IPS-11a (cell line): ENCODE measurements at regions not wholly inside any gene's neighbourhood (a gene's known extent, or its start where the extent isn't known, plus 50 kb on each side); places are given as distances from the start of the nearest gene placed in this dataset.

Experiments
- H3K4me3 ChIP-seq: one replicate; pipeline ENCODE4 v1.5.1; 2013; ENCODE audit warnings: low read depth, low read length, control low read depth

DNA sequence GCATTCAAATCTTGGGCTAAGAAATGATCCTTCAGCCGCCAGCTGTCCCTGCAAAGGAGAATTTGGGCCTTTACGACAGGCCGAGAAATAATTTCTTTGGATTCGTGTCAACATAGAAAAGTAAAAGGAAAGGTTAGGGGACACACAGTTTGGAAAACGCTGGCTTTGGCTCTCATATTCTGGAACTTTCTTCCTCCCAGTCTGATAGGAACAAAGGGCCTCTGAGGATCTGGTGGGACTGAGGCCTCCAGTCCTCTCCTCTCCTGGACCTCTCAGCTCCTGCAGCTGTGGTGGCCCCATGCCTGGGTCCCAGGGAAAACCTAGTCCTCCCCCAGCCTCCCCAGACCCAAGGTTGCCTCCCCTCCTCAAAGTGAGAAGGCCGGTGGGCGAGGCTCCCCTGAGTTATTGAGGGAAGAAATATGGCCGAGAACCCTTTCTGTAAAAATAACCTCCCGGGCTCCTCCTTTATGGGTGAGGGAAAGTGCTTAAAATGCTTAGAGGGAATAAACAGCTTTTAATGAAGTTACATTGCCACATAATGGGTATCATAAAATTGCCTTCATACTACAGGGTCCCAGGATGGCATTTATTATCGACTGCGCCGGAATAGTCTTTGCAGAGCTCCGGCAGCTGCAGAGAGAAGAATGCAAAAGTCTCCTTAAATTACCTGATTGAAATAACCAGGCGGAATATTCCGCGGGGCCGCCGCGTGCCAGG is 188.3 kb downstream of the PHETA1 start:
- H3K4me3 ChIP-seq, result no peak overlapping the region

- H3K4me3 ChIP-seq, result no peak overlapping the region
Observed at GRCh38 chr12:111178181-111179081, 190.5 kb downstream of the PHETA1 start.

- no peak overlapping the region for H3K4me3 ChIP-seq
Observed at GRCh38 chr12:111175396-111176094, 193.3 kb downstream of the PHETA1 start.

DNA sequence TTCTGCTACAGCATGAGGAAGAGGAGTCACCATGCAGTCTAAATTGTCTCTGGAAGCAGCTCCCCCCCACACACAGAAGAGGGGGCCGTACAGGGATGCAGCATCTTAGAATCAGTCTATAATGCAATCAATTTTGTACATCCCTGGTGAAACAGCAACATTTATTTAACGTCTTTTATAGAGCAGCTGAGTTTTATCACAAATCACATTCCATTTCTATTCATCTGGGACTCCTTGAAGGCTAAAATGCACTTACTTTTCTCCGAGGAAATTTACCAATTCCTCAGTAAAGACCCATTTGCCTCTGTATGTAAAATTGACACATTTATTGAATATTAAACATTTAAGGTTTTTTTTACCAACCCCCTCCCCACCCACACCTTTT is 193.9 kb downstream of the PHETA1 start:
- H3K4me3 ChIP-seq, result no peak overlapping the region

- H3K4me3 ChIP-seq, result no peak overlapping the region
Observed at GRCh38 chr12:111174251-111174960, 194.5 kb downstream of the PHETA1 start.

- H3K4me3 ChIP-seq, result no peak overlapping the region
Observed at GRCh38 chr12:111173836-111174235, 195.1 kb downstream of the PHETA1 start.

- H3K4me3 ChIP-seq, result no peak overlapping the region
Observed at GRCh38 chr12:111173391-111173790, 195.5 kb downstream of the PHETA1 start.

DNA sequence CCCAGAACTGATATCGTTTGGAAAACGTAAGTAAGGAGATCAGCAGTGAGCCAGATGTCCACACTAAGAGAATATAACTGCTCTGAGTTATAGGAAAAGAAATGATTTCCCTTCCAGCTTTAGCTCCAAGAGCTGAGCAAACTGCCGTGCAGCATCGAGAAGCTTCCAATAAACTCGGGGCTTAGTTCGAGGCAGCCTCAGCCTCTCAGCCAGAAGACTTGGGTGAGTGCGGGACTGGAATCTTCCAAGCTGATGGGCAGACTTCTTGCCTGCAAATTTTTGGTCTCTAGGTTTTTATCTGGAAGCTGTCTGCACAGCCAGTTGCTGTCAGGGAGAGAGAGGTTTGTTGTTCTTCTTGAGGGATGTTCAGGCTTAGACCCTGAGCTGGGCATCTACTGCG is 196.1 kb downstream of the PHETA1 start:
- no peak overlapping the region for H3K4me3 ChIP-seq

DNA sequence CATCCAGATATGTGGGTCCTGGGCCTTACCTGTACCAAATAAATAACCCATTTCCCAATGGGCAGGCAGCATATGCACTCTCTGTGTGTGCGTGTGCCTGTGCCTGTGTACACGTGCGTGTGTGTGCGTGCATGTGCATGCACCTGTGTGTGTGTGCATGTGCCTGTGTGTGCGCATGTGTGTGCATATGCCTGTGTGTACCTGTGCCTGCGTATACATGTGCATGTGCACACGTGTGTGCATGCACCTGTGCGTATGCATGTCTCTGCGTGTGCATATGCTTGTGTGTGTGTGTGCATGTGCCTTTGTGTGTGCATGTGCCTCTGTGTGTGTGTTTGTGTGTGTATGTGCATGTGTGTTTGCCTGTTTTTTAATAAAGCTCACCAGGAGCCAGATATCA is 197.1 kb downstream of the PHETA1 start:
- no peak overlapping the region for H3K4me3 ChIP-seq

GRCh38 chr12:111171345-111171744 is 197.6 kb downstream of the PHETA1 start:
- H3K4me3 ChIP-seq, result no peak overlapping the region

DNA sequence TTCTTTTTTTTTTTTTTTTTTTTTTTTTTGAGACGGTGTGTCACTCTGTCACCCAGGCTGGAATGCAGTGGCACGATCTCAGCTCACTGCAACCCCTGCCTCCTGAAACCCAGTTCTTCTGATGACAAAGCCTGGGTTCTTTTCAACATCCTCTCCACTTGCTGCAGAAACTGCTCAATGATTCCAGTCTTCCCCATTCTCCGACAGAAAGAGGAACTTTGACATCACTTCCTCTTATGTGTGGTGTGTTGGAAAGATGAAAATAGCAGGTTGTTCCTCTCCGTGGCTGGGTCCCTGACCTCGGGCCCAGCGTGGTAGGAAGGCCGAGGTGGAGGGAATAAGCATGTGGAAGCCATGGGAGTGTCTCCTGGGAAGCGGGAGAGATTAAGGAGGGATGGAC is 198.4 kb downstream of the PHETA1 start:
- H3K4me3 ChIP-seq, result no peak overlapping the region

DNA sequence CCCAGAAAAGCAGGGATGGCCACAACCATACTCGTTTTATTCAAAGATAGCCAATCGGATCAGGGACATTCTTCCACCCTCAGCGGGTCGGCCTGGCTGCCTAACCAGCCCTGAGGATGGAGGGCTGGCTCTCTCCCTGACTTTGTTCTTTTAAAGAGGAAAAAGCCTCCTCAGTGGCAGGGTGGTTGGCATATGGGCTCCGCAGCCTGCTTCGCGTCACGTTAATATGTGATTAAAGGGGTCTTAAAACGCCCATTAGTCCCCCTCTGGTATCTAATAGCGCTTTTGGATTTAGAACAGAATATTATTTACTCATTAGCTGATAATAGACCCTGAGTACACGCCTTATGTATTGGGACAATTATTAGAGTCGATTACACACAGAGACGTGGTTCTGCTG is 199.4 kb downstream of the PHETA1 start:
- H3K4me3 ChIP-seq, result no peak overlapping the region

DNA sequence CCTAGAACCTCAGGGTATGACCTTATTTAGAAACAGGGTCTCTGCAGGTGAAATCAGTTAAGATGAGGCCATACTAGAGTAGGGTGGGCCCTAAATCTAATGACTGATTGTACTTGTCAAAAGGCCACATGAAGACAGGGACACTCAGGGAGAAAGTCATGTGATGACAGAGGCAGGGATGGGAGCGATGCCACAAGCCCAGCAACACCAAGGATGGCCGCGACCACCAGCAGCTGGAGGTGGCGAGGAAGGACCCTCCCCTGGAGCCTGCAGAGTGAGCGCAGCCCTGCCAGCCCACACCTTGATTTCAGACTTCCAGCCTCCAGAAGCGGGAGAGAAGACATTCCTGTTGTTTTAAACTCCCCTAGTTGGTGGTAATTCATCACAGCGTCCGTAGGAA is 199.9 kb downstream of the PHETA1 start:
- no peak overlapping the region for H3K4me3 ChIP-seq

DNA sequence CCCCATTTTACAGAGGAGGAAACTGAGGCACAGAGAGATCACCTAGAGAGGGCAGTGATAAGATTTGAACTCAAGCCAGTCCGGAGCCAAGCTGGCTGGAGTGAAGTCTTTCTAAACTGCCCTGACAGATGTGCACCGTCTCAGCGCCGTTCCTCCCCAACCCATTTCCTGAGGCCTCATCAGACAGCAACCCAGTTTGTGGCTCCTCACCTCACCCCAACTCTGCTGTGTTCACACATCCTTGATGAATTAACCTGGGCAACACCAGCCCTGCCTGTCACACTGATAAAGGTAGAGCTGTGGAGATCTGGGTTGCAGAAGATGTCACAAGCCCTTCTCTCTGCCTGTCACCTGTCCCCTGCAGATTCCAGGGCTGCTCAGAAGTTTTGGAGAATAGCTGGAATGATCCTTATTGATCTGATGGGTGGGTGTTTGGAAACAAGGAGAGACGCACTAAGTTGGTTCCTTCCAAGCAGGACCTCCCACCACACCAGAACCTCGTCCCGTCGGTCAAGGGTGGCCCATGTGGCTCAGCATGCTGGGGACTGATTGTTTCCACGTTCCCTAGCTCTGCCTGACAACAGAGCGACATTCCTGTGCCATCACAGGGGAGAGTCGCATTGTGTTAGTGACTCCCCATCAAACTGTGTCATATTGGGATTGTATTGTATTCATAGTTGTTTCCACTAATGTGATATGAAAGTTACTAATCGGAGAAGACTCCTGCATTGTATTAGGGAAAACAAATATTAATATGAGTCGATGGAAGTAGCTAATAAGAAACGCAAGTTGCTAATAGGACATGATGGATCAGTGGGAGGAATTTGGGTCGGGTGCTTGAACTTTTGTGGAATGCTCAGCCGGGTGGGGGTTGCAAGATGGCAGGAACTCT is 200.6 kb downstream of the PHETA1 start:
- H3K4me3 ChIP-seq, result no peak overlapping the region

GRCh38 chr12:111166779-111167540 is 201.9 kb downstream of the PHETA1 start:
- H3K4me3 ChIP-seq, result no peak overlapping the region

DNA sequence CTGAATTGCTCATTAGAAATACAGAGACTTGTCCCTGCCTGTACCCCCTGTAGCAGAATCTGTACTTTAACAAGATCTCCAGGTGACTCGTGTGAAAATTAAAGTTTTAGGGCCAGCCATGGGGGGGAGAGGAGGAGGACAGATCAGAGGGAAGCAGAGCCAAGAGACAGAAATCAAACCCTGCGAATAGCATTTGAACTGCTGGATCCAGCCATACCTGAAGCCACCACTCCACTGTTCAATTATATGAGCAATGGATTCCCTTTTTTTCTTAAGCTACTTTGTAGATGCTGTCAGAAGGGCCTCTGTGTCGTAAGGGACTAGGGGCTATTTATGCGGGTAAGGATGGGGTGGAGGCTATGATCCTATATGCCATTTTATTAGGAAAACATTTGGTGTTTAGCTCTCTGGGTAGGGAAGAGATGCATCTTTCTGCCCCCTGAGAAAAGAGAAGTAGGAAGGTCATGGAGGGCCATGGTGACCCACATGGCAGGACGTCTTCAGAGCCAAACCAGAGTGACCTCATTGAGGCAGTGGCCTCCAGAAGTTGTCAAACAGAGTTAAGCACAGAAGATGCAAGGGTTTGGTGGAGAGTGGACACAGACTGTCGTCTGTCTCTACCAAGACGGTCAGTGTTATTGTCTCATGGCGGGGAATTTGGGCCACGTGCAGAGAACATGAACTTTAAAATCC is 203.9 kb downstream of the PHETA1 start:
- H3K4me3 ChIP-seq, result no peak overlapping the region

- no peak overlapping the region for H3K4me3 ChIP-seq
Observed at GRCh38 chr12:111163422-111163821, 205.5 kb downstream of the PHETA1 start.

- no peak overlapping the region for H3K4me3 ChIP-seq
Observed at GRCh38 chr12:111161898-111162297, 207.0 kb downstream of the PHETA1 start.
